WERI-Rb-1 (cell line): ENCODE measurements at regions not wholly inside any gene's neighbourhood (a gene's known extent, or its start where the extent isn't known, plus 50 kb on each side); places are given as distances from the start of the nearest gene placed in this dataset.

Experiments used
- DNase-seq: peaks from one replicate; pipeline ENCODE4 v3.0.0-alpha.2; 2020
- H3K27ac ChIP-seq: fragments of 250-450 bp; sonication (Bioruptor Pico); 2 replicates; pipeline ENCODE4 v1.5.1; 2020; ENCODE audit warnings: mild to moderate bottlenecking, moderate library complexity
- H3K27me3 ChIP-seq: fragments of 250-450 bp; sonication (Bioruptor Pico); 2 replicates; pipeline ENCODE4 v1.5.1; 2021; ENCODE audit warnings: mild to moderate bottlenecking, low read depth, moderate library complexity; ENCODE audit not compliant: insufficient read depth, severe bottlenecking
- H3K36me3 ChIP-seq: fragments of 250-450 bp; sonication (Bioruptor Pico); 2 replicates; pipeline ENCODE4 v1.5.1; 2020; ENCODE audit warnings: mild to moderate bottlenecking, moderate library complexity
- H3K4me3 ChIP-seq: 2 replicates; pipeline ENCODE4 v1.5.1; 2011; ENCODE audit warnings: low read depth, mild to moderate bottlenecking, control low read depth, low read length
- H3K9me3 ChIP-seq: fragments of 250-450 bp; sonication (Bioruptor Pico); 2 replicates; pipeline ENCODE4 v1.5.1; 2021; ENCODE audit warnings: mild to moderate bottlenecking, moderate library complexity; ENCODE audit not compliant: severe bottlenecking
- TF ChIP-seq, protein P1 (sequence below): IDR thresholded peaks from 2 replicates; pipeline ENCODE4 v1.5.1; 2011; ENCODE audit warnings: low read depth, mild to moderate bottlenecking, control low read depth, inconsistent platforms, low read length

DNA sequence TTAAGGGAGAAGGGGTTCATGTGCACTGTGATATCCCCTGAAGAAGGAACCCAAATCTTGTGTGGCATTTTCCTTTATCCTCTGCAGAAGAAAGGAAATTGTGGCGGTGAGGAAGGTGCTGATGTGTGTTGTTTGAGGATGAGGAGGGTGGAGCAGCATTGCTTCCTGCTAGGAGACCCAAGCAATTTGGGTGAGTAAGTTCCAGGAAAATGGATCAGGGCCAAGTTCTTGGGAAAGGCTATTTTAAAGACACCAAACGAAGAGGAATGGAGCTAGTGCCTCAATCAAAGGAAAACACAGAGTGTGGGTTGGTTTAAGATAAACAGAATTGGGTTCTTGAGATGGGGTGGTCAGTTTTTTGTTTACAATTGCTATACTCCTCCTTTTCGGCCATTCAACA, 86.7 kb upstream of the MARK1 start:
- no peaks in the 10 kb centered on the region for H3K36me3 ChIP-seq
- H3K27ac ChIP-seq, result no peak overlapping the region
- H3K27me3 ChIP-seq, result no peaks in the 10 kb centered on the region
- TF ChIP-seq, protein P1, sequence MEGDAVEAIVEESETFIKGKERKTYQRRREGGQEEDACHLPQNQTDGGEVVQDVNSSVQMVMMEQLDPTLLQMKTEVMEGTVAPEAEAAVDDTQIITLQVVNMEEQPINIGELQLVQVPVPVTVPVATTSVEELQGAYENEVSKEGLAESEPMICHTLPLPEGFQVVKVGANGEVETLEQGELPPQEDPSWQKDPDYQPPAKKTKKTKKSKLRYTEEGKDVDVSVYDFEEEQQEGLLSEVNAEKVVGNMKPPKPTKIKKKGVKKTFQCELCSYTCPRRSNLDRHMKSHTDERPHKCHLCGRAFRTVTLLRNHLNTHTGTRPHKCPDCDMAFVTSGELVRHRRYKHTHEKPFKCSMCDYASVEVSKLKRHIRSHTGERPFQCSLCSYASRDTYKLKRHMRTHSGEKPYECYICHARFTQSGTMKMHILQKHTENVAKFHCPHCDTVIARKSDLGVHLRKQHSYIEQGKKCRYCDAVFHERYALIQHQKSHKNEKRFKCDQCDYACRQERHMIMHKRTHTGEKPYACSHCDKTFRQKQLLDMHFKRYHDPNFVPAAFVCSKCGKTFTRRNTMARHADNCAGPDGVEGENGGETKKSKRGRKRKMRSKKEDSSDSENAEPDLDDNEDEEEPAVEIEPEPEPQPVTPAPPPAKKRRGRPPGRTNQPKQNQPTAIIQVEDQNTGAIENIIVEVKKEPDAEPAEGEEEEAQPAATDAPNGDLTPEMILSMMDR, result no peak
- H3K4me3 ChIP-seq, result no peak overlapping the region
- H3K9me3 ChIP-seq, result no peaks in the 10 kb centered on the region
- no peak for DNase-seq

DNA sequence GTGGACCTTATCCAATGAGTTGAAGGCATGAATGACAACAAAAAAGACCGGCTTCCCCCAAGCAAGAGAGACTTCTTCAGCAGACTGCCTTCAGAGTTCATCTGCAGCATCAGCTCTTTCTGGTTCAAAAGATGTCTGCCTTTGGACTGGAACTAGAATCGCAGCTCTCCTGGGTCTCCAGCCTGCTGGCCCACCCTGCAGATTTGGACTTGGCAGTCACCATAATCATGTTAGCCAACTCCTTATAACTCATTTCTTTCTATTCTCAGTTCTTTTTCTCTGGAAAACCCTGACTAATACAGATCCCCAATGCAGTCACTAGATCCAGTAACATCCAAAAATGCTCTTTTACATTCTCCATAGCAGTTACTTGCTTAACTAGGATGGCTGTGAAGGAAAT, 89.2 kb upstream of the MARK1 start:
- no peak overlapping the region for H3K27ac ChIP-seq
- no peaks in the 10 kb centered on the region for H3K9me3 ChIP-seq
- no peaks in the 10 kb centered on the region for H3K36me3 ChIP-seq
- DNase-seq, result no peak
- H3K4me3 ChIP-seq, result no peak overlapping the region
- TF ChIP-seq, protein P1, result no peak
- H3K27me3 ChIP-seq, result no peaks in the 10 kb centered on the region

DNA sequence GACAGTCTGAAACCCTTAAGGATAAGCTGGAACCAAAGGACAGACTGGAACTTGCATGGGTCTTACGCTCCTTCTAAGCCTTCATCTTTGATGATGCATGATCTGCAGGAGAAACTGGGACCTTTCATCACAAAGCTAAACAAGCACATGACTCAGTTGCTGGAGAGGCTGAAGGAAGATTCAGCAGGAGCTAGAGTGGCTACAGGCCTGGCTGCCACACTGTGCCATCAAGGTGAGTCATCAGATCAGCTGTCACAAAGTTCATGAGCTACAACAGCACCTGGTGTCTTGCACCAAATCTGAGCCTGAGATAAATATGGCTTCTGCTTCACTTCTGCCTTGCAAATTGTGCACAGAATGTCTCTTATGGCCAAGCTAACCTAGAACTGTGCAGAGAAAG, 95.5 kb upstream of the MARK1 start:
- Histone ChIP-seq H3K4me3 (no peak overlapping the region), H3K27ac (no peak overlapping the region)
- DNase-seq, result no peak

DNA sequence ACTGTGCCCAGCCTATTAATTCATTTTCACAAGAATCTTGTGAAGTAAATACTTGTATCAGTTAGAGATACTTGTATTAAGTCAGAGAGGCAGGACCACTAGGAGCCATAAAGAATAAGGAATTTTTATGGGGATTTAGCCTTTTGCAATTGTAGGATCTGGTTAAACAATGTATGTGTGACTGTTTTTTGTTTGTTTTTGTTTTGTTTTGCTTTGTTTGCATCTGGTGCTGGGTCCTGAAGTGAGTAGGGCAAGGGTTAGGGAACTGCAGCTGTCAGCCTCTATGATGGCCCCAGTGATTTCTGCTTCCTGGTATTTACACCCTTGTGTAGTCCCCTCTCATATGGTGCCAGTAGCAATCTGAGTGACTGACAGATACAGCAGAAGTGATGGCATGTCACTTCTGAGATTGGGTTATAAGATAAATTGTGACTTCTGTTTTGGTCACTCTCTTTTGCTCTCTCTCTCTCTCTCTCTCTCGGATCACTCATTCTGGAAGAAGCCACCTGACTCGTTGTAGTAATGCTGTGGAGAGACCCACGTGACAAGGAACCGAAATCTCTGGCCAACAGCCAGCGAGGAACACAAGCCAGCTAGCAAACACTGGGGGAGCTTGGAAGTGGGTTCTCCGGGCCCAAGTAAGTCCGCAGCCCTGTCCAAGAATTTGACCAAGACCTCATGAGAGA, 96.2 kb upstream of the MARK1 start:
- TF ChIP-seq, protein P1, result no peak
- no peaks in the 10 kb centered on the region for H3K36me3 ChIP-seq
- no peak overlapping the region for H3K4me3 ChIP-seq
- H3K9me3 ChIP-seq, result no peaks in the 10 kb centered on the region
- no peak for DNase-seq
- no peaks in the 10 kb centered on the region for H3K27me3 ChIP-seq
- H3K27ac ChIP-seq, result no peak overlapping the region

More for the DNA sequence above, 95.5 kb upstream of the MARK1 start:
- TF ChIP-seq, protein P1, result no peak
- no peaks in the 10 kb centered on the region for H3K9me3 ChIP-seq
- H3K36me3 ChIP-seq, result no peaks in the 10 kb centered on the region
- no peaks in the 10 kb centered on the region for H3K27me3 ChIP-seq

DNA sequence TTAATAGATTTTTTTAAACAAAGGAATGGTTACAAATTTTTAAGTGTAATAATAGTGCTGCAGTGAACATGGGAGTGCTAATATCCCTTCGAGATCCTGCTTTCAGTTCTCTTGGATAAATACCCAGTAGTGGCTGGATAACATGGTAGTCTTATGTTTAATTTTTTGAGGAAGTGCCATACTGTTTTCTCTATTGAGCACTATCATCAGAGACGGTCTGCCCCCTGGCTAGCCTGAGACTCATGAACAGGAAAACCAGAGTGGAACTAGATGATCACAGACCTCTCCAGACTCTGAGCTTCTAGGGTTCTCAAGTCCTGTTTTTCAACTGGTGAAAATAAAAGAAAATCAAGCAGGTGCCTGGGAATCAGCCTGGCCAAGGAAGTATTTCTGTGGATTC, 97.3 kb upstream of the MARK1 start:
- TF ChIP-seq, protein P1, result no peak
- no peak overlapping the region for H3K27ac ChIP-seq

DNA sequence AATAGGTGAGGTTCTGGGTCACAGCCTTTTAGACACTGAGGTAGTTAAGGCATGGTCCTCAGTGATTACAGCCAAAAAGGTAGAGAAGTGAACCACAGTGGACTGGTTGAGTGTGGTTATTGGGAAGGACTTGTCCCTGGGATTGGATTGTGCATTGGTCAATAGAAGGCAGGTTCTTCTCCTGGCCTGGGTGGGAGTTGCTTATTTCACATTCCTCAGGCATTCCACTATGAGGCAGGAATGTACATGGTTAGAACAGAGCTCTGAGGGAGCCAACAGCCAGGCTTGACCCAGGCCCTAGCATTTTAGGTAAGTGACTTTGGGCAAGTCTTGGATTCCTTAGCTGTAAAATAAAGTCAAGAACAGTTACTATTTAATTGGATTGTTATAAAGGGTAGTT, 97.9 kb upstream of the MARK1 start:
- Histone ChIP-seq H3K27me3 (no peaks in the 10 kb centered on the region), H3K27ac (no peak overlapping the region), H3K36me3 (no peaks in the 10 kb centered on the region), H3K9me3 (no peaks in the 10 kb centered on the region), H3K4me3 (no peak overlapping the region)
- TF ChIP-seq, protein P1, result no peak
- no peak for DNase-seq

More for the DNA sequence above, 97.3 kb upstream of the MARK1 start:
- Histone ChIP-seq H3K27me3 (no peaks in the 10 kb centered on the region), H3K36me3 (no peaks in the 10 kb centered on the region), H3K9me3 (no peaks in the 10 kb centered on the region), H3K4me3 (no peak overlapping the region)
- DNase-seq, result no peak
